Naive thymus-derived CD8-positive, alpha-beta T cell (primary cell): ENCODE measurements at regions not wholly inside any gene's neighbourhood (a gene's known extent, or its start where the extent isn't known, plus 50 kb on each side); places are given as distances from the start of the nearest gene placed in this dataset.

Source experiments
- ATAC-seq, 2 donors: fragments of 150-1000 bp; cut with Tn5 transposase in 1 of 2; sonication (Bioruptor Pico), chemical (Tn5 transposase) in 1 of 2; 1 replicate in 1 of 2; 2 replicates in 1 of 2; pipeline ENCODE4 v1.10.0; 2021; ENCODE audit warnings: mild to moderate bottlenecking in 2 of 2, moderate library complexity in 2 of 2
- POLR2A ChIA-PET: fragments of 350-600 bp; sonication (Branson Sonifier 250); formaldehyde crosslinking; loops from one replicate; lab custom pipeline; 2021; ENCODE audit warnings: antibody characterized with exemption; lab: Charles Lee
- DNase-seq, 10 donors: peaks; one replicate each; pipeline versions ENCODE4 v3.0.0 to v3.0.0-alpha.2; 2020 to 2022
- H3K27ac Mint-ChIP-seq, 10 donors: one replicate each; pipeline ENCODE4 v1.8.0; 2020 to 2022; ENCODE audit warnings: mild to moderate bottlenecking in 10 of 10, mixed read lengths in 10 of 10, moderate library complexity in 4 of 10, inconsistent platforms in 1 of 10
- H3K27me3 Mint-ChIP-seq, 5 donors: one replicate each; pipeline ENCODE4 v1.8.0; 2021 to 2022; ENCODE audit warnings: mixed read lengths in 5 of 5
- H3K36me3 Mint-ChIP-seq, 3 donors: one replicate each; pipeline ENCODE4 v1.8.0; 2020 to 2022; ENCODE audit warnings: mixed read lengths in 3 of 3, mild to moderate bottlenecking in 2 of 3, inconsistent platforms in 1 of 3
- H3K4me1 Mint-ChIP-seq, 4 donors: one replicate each; pipeline ENCODE4 v1.8.0; 2021 to 2022; ENCODE audit warnings: mixed read lengths in 4 of 4
- H3K4me3 Mint-ChIP-seq, 10 donors: one replicate each; pipeline ENCODE4 v1.8.0; 2020 to 2022; ENCODE audit warnings: mild to moderate bottlenecking in 10 of 10, mixed read lengths in 10 of 10, moderate library complexity in 6 of 10, inconsistent platforms in 1 of 10
- H3K9me3 Mint-ChIP-seq, 9 donors: one replicate each; pipeline ENCODE4 v1.8.0; 2020 to 2022; ENCODE audit warnings: mixed read lengths in 9 of 9, mild to moderate bottlenecking in 3 of 9, inconsistent platforms in 1 of 9, moderate library complexity in 1 of 9

DNA sequence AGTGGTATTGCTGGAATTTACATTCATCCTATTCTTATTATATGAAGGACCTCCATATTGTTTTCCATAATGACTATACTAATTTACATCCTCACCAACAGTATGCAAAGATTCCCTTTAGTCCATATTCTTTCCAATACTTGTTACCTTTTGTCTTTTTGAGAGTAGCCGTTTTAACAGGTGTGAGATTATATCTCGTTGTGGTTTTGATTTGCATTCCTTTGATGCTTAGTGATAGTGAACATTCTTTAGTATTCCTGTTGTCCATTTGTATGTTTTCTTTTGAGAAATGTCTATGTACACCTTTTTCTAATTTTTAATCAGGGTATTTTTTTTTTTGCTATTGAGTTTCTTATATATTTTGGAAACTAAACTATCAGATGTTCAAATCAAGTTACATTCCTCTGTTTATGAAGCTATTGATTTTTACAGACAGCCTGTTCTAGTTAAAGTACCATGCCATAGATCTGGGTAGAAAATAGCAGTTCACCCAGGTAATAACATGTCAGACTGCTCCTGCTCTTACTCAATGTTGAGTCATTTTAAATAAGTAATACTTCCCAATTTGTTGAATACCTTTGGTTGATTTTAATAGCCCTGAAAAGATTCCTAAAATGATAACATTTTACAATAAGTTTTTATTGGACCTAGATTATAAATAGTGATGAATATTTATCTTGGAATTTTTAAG, 1108.7 kb downstream of the NCAM2 start:
- Mint-ChIP-seq H3K4me3 (no peak overlapping the region), H3K4me1 (no peaks in the 10 kb centered on the region), H3K36me3 (peaks cover 0 to 10% (median 0%) of the 10 kb centered on the region in 3 donors), H3K27ac (peak overlapping the region in 1 of 10 donors; percentile 17), H3K9me3 (peaks cover 0 to 18% (median 6%) of the 10 kb centered on the region in 9 donors), H3K27me3 (no peaks in the 10 kb centered on the region)
- no peak for ATAC-seq
- POLR2A ChIA-PET: no interaction called here
- no peak for DNase-seq

DNA sequence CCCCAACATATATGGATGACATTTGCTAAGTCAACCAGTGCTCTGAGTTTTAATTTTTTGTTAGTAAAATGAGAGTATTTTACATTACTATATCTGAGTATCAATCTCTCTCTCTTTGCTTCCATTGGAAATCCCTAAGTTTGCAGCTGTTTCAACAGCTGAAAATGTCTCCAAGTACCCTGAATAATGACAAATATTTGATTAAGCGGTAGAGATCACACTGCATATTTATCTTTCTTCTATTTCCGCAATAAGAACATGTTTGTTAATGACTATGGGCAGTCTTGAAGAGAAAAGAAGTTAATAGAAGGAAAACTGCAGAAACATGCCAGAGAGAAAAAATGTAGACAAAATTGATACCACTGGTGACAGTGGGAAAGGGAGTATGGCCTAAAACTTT, 1117.5 kb downstream of the NCAM2 start:
- Mint-ChIP-seq H3K27me3 (no peaks in the 10 kb centered on the region), H3K9me3 (peaks cover 0 to 11% (median 0%) of the 10 kb centered on the region in 9 donors), H3K36me3 (no peaks in the 10 kb centered on the region), H3K27ac (no peak overlapping the region), H3K4me1 (no peaks in the 10 kb centered on the region), H3K4me3 (no peak overlapping the region)
- no peak for DNase-seq
- POLR2A ChIA-PET: no interaction called here
- no peak for ATAC-seq

GRCh38 chr21:22120616-22121266, 1122.5 kb downstream of the NCAM2 start:
- no peak overlapping the region for H3K4me3 Mint-ChIP-seq

GRCh38 chr21:22125581-22125980, 1127.4 kb downstream of the NCAM2 start:
- Mint-ChIP-seq H3K27ac (no peak overlapping the region), H3K4me3 (no peak overlapping the region), H3K4me1 (no peaks in the 10 kb centered on the region), H3K36me3 (no peaks in the 10 kb centered on the region), H3K9me3 (peaks cover 0 to 2% (median 0%) of the 10 kb centered on the region in 9 donors), H3K27me3 (no peaks in the 10 kb centered on the region)
- no peak for DNase-seq
- POLR2A ChIA-PET: no interaction called here
- no peak for ATAC-seq

More at GRCh38 chr21:22120616-22121266, 1122.5 kb downstream of the NCAM2 start:
- H3K27me3 Mint-ChIP-seq: no peaks in the 10 kb centered on the region
- no peaks in the 10 kb centered on the region for H3K4me1 Mint-ChIP-seq
- no peak overlapping the region for H3K27ac Mint-ChIP-seq
- no peak for DNase-seq
- peaks cover 0 to 7% (median 0%) of the 10 kb centered on the region in 9 donors for H3K9me3 Mint-ChIP-seq
- POLR2A ChIA-PET: no interaction called here
- H3K36me3 Mint-ChIP-seq: no peaks in the 10 kb centered on the region
- no peak for ATAC-seq

- Mint-ChIP-seq H3K36me3 (no peaks in the 10 kb centered on the region), H3K27ac (no peak overlapping the region), H3K27me3 (no peaks in the 10 kb centered on the region), H3K9me3 (peaks cover 0 to 4% (median 0%) of the 10 kb centered on the region in 9 donors), H3K4me3 (no peak overlapping the region), H3K4me1 (no peaks in the 10 kb centered on the region)
- ATAC-seq (no peak), DNase-seq (no peak)
- POLR2A ChIA-PET: no interaction called here
These were observed 1130.5 kb downstream of the NCAM2 start for GRCh38 chr21:22128671-22129070.

DNA sequence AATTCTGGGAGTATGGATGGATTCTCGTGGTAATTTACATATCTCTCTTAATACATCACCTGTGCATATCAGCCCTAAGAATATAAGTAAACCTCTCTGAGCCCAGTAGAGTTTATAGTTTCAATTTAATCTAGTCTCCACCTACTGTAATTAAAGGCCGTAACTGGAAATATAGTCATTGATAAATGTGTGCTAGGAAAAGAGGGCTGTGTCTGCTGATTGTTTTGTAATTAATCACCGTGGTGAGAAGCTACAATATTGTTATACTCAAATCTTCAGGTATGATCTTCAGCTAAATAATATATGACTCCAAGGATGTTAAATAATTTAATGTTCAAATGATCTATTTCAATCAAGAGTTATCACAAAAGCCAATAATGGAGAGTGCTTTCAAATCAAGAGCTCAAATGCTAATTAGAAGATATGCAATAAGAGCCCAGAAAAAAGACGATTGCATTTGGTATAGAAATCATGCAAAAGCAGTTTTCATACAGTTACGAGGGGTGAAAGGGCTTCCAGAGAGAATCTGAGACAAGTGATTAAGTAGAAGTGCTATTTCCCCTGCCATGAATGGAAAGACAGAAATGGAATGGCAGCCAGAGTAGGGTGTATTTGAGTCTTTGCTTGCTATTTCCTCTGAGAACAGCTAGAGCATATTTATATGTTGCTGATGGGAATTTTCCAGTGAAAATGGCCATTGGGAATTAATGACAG, 1134.3 kb downstream of the NCAM2 start:
- Mint-ChIP-seq H3K4me3 (no peak overlapping the region), H3K9me3 (peaks cover 0 to 4% (median 0%) of the 10 kb centered on the region in 9 donors), H3K36me3 (no peaks in the 10 kb centered on the region), H3K4me1 (no peaks in the 10 kb centered on the region), H3K27me3 (no peaks in the 10 kb centered on the region), H3K27ac (no peak overlapping the region)
- ATAC-seq: no peak
- POLR2A ChIA-PET: no interaction called here
- no peak for DNase-seq

- Mint-ChIP-seq H3K4me1 (no peaks in the 10 kb centered on the region), H3K4me3 (no peak overlapping the region), H3K27me3 (no peaks in the 10 kb centered on the region), H3K27ac (no peak overlapping the region), H3K9me3 (peaks cover 0 to 12% (median 0%) of the 10 kb centered on the region in 9 donors), H3K36me3 (no peaks in the 10 kb centered on the region)
- POLR2A ChIA-PET: no interaction called here
- ATAC-seq: no peak
- no peak for DNase-seq
These were observed 1138.5 kb downstream of the NCAM2 start for GRCh38 chr21:22136740-22137139.

DNA sequence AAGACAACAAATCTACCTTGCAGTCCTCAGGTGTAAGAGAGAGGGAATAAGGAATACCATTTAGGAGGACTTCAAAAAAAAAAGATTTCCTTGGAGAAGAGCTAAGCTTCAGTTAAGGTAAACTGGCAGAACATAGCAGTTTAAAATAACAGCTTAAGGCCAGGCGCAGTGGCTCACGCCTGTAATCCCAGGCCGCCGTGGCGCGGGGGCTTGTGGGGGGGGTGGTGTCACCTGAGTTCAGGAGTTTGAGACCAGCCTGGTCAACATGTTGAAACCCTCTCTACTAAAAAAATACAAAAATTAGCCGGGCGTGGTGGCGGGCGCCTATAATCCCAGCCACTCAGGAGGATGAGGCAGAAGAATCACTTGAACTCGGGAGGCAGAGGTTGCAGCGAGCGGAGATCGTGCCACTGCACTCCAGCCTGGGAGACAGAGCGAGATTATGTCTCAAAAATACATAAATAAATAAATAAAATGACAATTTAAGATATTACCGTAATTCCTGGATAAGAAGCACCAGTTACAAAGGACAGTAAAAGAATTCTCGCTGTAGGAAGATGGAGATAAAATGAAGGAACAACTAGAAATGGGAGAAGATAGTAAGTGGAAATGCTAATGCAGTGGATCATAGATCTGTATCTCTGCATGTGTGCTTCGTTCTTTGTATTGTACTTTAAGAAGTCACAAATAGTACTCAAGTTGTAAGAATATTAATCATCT, 1140.2 kb downstream of the NCAM2 start:
- no peaks in the 10 kb centered on the region for H3K36me3 Mint-ChIP-seq
- peaks cover 0 to 8% (median 0%) of the 10 kb centered on the region in 9 donors for H3K9me3 Mint-ChIP-seq
- H3K27me3 Mint-ChIP-seq: no peaks in the 10 kb centered on the region
- DNase-seq (no peak), ATAC-seq (no peak)
- no peak overlapping the region for H3K4me3 Mint-ChIP-seq
- H3K4me1 Mint-ChIP-seq: no peaks in the 10 kb centered on the region
- no peak overlapping the region for H3K27ac Mint-ChIP-seq
- POLR2A ChIA-PET: no interaction called here

- H3K4me1 Mint-ChIP-seq: no peaks in the 10 kb centered on the region
- peaks cover 0 to 25% (median 13%) of the 10 kb centered on the region in 9 donors for H3K9me3 Mint-ChIP-seq
- H3K36me3 Mint-ChIP-seq: peaks cover 0 to 13% (median 0%) of the 10 kb centered on the region in 3 donors
- no peaks in the 10 kb centered on the region for H3K27me3 Mint-ChIP-seq
- H3K27ac Mint-ChIP-seq: no peak overlapping the region
- DNase-seq: peak in 1 of 10 donors; percentile 29
- POLR2A ChIA-PET: no interaction called here
- no peak for ATAC-seq
- no peak overlapping the region for H3K4me3 Mint-ChIP-seq
These were observed 1147.3 kb downstream of the NCAM2 start for GRCh38 chr21:22145545-22145944.

- DNase-seq (no peak), ATAC-seq (no peak)
- POLR2A ChIA-PET: no interaction called here
- H3K27me3 Mint-ChIP-seq: no peaks in the 10 kb centered on the region
- peaks cover 0 to 3% (median 0%) of the 10 kb centered on the region in 3 donors for H3K36me3 Mint-ChIP-seq
- no peaks in the 10 kb centered on the region for H3K4me1 Mint-ChIP-seq
- H3K4me3 Mint-ChIP-seq: no peak overlapping the region
- H3K27ac Mint-ChIP-seq: no peak overlapping the region
- H3K9me3 Mint-ChIP-seq: peaks cover 0 to 7% (median 0%) of the 10 kb centered on the region in 9 donors
These were observed 1156.5 kb downstream of the NCAM2 start for GRCh38 chr21:22154579-22155274.

GRCh38 chr21:22164912-22165311, 1166.7 kb downstream of the NCAM2 start:
- Mint-ChIP-seq H3K9me3 (peaks cover 0 to 14% (median 5%) of the 10 kb centered on the region in 9 donors), H3K27me3 (no peaks in the 10 kb centered on the region), H3K27ac (no peak overlapping the region), H3K36me3 (peaks cover 0 to 8% (median 0%) of the 10 kb centered on the region in 3 donors), H3K4me1 (no peaks in the 10 kb centered on the region), H3K4me3 (no peak overlapping the region)
- ATAC-seq (no peak), DNase-seq (no peak)
- POLR2A ChIA-PET: no interaction called here

GRCh38 chr21:22174746-22175145, 1176.5 kb downstream of the NCAM2 start:
- POLR2A ChIA-PET: no interaction called here
- peaks cover 0 to 18% (median 2%) of the 10 kb centered on the region in 9 donors for H3K9me3 Mint-ChIP-seq

More at GRCh38 chr21:22174746-22175145, 1176.5 kb downstream of the NCAM2 start:
- DNase-seq: no peak
- H3K27me3 Mint-ChIP-seq: no peaks in the 10 kb centered on the region
- no peak overlapping the region for H3K4me3 Mint-ChIP-seq
- no peaks in the 10 kb centered on the region for H3K4me1 Mint-ChIP-seq
- H3K36me3 Mint-ChIP-seq: peaks cover 0 to 11% (median 0%) of the 10 kb centered on the region in 3 donors
- H3K27ac Mint-ChIP-seq: no peak overlapping the region
- ATAC-seq: no peak
